Glomerular visceral epithelial cell (primary cell): ENCODE measurements at regions not wholly inside any gene's neighbourhood (a gene's known extent, or its start where the extent isn't known, plus 50 kb on each side); places are given as distances from the start of the nearest gene placed in this dataset.
"Not testable (repeated sequence)": the region's sequence is repeated elsewhere in the genome, so short reads cannot be mapped to it uniquely, and the experiment has no call there.

Experiments used
- DNase-seq: peaks from one replicate; pipeline ENCODE4 v3.0.0-alpha.2; 2016; ENCODE audit errors: extremely low spot score

DNA sequence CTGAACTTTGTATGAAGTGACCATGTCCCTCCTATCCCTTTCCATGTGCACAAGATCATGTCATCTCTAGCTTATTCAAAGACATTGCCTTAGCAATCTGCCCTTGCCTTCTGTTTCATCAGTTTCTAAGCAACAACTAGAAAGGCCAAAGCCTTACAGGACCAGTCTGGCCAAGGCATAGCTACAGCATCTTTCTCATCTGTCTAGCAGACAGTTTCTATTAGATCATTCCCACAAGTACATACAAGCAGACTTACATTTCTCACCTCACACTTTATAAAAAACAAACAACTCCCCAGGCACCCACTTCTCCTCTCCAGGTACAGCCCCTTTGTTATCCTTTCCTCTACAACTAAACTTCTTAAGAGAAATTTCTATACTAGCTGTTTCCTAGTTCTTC, 188.7 kb upstream of the AADAT start:
- DNase-seq: no peak

DNA sequence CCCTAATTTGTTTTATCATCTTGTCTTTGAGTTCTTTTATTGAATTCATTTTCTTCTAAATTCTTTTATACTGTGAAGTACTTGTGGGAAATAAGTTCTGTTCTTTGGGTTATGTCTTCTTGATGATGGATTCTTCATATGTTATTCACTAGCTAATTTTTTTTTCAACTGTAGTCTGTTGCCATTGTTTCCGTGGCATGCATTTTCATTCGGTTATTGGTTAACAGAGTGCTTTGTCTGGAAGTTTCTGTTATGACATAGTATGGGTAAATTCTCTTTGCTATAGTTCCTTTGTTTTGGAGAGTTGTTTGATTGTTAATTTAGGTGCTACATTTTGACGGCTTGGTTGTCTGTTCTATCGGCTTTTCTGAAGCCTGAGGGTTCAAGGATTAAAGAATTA, 184.9 kb upstream of the AADAT start:
- peak; percentile 47 for DNase-seq

DNA sequence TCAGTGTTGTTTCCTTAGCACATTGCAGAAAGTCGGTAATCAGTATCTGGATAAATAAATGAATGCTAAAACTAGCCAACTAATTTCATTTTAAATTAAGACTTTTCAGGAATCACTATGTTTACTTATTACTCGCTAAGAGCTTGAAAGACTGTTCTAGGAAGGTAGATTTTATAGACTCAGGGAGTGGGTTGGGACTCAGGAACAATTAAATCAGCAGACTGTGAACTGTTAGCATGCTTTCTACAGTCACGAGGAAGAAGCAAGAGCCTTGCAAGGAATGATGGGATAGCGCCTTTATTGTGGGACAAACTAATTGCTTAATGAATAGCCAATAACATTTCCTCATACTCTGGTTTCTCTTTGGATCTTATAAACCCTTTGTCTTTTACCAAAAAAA, 183.2 kb upstream of the AADAT start:
- DNase-seq: no peak

DNA sequence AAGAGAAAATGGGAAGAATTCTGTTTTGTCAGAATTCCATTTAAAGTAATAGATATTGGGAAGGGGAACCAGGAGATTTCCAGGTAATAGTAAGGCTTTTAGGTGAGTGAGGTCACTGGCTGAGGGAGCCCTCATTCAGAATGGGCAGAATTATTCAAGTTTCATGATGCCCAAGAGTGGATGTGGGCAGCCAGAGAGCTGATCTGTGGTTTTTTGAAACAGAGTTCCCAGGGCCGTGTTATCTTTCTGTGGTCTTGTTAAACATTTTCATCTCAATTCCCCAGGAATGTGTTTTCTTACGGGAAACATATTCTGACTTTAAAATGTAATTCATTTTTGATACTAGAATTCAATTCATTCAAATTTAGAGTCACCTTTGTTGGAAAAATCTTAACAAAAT, 182.0 kb upstream of the AADAT start:
- peak; percentile 68 for DNase-seq

DNA sequence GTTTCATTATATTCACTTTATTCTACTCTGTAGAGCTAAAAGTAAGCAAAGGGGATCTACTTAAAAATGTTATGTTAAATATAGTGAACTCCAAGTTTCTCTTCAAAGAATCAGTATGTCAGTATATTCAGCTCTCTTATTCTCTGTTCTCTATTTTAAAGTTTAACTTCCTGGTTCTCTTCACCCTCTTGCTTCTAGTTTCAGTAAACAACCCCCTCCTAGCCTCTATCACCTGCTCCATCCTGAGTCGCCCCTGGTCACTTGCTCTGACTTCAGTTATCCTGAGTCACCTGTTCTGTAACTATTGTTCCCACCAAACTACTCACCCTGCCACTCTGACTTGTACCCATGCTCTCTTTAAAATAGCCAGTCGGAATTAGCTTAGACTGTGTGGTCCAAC, 180.9 kb upstream of the AADAT start:
- no peak for DNase-seq

DNA sequence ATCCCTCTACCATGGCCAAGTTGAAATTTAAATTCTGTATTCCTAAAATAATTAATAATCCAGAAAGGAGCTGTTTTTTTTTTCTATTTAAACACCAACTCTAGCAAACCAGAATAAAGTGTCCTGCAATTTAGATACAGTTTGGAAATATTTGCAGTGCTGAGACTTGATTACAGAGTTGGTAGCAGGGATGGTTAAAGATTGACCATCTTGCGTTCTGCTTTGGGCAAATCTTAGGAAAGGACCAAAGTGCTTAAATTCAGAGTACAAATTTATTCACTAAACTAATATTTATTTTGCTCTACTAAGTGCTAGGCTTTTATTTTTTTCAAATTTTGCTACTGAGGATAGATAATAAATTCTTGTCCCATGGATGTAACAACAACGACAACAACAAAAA, 180.2 kb upstream of the AADAT start:
- no peak for DNase-seq

DNA sequence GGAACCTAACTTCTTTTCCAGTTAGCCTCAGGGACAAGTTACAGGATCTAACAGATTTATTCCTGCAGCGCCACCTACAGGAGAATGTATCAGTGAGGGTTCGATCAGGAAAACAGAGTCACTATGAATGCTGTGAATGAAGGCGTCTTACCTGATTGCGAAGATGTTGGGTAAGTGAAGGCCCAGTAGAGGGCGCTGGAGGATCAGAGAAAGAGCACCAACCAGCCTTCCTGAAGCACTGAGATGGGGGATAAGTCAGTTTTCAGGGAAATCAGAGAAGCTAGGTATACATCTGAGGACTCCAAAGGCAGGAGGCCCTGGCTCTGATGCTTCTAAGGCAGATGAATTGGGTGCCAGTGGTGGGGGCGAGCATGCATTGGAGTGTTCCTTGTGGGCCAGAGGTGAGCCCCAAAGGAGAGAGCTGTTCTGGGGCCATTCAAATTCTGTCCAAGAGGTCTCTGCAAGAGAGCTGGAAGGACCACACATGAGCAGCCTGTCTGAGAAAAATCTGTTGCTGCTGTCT, 169.9 kb upstream of the AADAT start:
- peak; percentile 94 for DNase-seq

DNA sequence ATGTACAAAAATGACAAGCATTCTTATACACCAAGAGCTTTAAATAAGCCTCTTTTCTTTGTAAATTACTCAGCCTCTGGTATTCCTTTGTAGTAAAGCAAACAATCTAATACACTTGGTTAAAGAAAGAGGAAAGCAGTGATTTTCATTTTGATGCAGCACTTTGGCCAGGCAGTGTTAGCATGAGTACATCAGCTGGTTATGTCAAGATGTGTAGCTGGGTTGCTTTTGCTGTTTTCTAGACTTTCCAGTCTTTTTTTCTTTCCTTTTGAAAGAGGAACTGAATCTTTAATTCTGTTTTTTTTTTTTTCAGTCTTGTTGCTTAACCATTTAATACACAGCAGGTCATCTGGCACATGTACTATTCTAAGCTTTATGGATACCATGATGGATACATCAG, 167.1 kb upstream of the AADAT start:
- DNase-seq: no peak

DNA sequence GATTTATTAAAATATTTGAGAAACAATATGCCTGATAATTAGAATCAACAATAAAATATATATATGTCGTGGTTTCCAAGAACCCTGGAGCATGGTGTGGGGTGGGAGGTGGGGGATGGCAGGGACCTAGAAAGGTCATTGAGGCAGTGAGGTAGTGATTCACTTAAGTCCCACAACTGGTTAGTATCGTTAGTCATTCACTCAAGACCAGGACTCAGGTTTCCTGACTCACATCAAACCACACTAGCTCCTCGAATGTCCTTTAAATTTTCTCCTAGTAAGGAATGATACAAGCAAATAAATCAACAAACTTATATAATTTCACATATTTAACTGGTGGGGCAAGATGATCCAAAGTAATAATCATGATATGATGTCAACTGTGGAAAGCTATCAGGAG, 158.8 kb upstream of the AADAT start:
- DNase-seq: peak; percentile 41

DNA sequence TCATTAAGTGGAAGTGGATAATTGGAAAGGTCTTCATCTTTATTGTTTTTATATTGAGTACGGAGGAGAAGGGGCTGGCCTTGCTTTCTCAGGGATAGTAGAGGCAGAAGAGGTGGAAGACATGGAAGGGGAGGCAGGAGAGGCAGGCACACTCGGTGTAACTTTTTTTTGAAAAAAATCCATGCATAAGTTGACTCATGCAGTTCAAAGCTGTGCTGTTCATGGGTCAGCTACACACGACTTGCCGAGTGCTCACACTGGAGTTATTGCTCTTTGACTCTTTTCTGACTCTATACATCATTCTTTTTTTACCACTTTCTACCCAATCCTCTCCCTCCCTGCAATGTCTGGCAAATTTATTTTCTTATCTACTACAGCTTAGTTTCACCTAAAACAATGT, 158.3 kb upstream of the AADAT start:
- peak; percentile 25 for DNase-seq

DNA sequence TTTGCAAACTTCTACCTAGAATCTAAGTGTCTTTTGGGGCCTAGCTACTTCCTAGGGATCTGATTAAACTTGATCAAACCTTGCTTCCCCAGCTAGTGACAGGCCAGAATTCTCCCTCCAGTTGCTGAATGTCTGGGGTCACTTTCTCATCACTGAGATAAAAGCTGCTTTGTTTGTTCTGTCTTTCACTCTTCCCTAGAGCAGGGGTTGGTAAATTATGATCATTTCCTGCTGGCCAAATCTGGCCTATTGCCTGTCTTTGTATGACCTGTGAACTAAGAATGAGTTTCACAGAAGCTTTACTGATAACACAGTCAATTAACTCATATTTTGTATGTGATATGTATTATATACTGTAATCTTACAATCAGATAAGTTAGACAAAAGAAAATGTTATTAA, 157.8 kb upstream of the AADAT start:
- no peak for DNase-seq

DNA sequence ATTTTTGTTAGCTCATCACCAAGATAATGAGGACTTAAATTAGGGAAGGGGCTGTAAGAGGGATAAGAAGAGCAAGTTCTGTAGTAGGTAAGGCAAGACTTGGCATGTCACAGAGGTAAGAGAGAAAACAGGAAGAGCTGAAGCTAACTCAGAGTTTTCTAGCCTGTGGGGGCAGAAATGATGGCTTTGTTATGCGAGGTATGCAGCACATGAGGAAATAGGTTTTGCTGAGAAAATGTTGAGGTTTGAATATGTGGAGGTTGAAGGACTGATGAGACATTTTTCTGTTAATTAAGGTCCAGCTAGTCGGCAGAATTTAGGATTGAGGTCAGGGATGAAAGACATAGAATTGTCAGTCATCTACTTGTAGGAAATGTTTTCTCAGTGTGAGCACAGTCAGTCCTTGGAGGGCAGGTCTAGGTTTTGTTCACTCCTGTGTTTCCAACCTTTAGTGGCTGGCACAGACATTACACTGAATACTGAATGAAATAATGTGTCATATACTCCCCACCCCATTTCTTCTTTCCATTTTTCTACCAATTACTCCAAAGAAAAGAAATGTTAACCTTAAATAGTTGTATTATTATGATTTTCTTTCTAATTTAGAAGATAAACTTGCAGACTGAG, 154.0 kb upstream of the AADAT start:
- DNase-seq: peak; percentile 68

DNA sequence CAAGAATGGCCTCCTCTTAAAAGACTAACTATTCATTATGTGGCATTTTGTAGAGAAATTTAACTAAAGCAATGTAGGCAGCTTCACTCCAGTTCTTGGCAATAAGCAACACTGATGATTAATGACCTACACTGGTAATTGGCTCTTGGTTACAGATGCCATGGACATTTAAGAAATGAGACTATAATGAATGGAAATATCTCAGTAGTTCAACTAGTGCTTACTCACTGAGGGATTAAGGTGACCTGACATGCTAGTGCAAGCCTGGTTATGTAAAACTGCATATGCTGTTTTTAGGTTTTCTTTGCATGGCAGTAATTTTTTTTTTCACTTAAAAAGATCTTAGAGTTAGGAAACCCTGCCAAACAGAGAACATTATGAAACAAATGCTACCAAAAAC, 152.7 kb upstream of the AADAT start:
- no peak for DNase-seq

DNA sequence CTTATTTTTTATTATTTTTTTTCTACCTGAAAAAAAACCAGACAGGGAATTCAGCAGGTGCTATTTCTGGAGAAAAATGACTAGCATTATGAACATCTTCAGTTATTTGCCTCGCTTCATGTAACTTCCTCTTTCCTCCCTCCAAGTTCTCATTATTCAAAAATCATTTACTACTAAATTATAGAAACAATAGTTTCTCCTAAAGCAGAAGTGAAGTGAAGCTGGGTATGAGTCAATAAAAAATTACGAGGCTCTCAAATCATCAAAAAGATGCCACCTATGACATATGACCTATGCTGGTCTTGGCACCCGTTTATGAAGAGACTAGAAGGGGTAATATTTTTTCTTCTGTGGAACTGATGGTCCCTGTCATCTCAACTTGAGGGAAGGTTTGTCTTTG, 145.0 kb upstream of the AADAT start:
- no peak for DNase-seq

DNA sequence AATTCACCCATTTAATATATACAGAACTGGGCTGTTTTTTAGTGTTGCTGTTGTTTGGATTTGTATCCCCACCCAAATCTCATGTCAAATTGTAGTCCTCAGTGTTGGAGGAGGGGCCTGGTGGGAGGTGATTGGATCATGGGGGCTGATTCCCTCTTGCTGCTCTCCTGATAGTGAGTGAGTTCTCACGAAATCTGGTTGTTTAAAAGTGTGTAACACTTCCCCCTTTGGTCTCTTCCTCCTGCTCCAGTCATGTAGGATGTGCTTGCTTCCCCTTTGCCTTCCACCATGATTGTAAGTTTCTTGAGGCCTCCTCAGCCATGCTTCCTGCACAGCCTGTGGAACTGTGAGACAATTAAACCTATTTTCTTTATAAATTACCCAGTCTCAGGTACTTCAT, 141.6 kb upstream of the AADAT start:
- no peak for DNase-seq

DNA sequence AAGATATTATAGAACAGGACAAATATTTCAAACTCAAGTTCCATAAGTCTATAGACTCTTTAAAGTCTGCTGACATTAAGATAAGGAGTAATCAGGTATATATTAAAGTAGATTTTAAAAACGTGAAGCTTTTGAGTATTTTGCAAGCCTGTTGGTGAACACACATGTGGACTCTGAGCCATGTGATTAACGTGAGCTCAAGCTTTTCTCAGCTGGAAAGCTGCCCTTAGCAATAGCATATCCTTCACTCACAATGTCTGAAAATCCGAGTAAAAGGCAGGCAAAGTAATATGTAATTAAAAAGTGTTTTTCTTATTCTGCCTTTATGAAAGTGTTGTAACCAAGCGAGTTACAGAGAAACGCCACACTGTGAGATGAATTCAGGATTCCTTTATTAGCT, 140.5 kb upstream of the AADAT start:
- no peak for DNase-seq

DNA sequence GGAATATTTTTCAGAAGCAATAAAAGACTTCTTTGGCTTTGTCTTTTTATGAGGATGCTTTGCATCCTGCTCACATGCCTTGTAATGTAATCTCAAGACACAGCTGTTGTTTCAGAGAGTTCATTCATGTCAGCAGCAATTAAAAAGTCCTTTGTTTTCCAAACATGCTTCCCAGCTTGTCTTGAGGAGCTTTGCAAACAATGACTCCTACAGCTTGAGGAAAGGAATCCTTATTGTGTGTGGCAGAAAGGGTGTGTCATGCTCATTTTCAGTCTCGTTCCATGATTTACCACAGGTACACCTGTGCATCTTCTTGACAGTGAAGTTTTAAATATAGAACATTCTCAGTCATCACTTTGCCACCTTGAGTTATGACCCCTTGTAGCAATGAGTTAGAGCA, 139.2 kb upstream of the AADAT start:
- DNase-seq: no peak

DNA sequence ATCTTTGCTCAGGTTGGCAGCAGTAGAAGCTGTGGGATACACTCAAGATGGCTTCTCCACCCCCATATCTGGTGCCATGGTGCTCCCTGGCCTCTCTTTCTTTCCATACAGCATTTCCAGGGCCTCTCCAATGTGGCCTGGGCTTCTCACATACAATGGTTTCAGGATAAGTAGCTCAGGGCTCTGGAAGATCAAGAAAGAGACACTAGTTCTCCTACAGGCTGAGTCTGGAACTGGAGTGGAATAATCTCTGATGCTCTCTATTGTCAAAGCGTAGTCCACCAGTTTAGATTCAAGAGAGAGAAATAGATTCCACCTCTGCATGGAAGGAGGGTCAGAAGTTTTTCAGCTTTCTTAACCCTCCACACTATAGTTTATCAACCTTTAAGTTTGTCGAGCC, 138.2 kb upstream of the AADAT start:
- DNase-seq: no peak

DNA sequence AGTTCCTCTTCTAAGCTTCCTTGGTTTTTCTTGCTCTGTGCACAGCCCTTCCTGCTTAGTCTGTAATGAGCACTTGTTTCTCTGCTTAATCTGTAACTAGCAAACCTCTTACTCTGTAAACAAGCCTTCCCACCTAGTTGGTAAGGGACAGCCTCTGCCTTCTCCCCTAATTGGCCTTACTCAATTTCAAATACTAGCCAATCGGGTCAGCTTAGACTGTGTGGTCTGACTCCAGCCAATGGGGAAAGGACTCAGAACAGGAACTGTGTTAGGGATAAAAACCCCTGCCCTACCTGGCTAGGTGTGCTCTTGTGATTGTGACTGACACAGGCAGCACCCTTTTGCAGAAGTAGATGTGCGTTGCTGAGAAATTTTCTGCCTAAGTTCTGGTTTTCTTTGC, 136.5 kb upstream of the AADAT start:
- DNase-seq: no peak

DNA sequence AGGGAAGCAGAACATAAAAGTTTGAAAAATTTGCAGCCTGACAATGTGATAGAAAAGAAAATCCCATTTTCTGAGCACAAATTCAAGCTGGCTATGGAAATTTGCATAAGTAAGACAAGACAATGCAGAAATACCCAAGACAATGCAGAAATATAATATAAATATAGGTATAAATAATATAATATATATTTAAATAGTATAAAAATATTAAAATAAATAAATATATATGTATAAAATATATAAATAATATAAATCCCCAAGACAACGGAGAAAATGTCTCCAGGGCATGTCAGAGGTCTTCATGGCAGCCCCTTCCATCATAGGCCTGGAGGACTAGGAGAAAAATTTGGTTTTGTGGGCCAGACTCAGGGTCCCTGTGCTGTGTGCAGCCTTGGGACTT, 125.0 kb upstream of the AADAT start:
- no peak for DNase-seq

DNA sequence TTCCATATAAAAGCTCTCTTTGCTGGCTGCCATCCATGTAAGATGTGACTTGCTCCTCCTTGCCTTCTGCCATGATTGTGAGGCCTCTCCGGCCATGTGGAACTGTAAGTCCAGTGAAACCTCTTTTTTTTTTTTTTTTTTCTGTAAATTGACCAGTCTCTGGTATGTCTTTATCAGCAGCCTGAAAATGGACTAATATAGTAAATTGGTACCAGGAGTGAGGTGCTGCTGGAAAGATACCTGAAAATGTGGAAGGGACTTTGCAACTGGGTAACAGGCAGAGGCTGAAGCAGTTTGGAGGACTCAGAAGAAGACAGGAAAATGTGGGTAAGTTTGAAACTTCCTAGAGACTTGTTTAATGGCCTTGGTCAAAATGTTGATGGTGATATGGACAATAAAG, 124.3 kb upstream of the AADAT start:
- no peak for DNase-seq

DNA sequence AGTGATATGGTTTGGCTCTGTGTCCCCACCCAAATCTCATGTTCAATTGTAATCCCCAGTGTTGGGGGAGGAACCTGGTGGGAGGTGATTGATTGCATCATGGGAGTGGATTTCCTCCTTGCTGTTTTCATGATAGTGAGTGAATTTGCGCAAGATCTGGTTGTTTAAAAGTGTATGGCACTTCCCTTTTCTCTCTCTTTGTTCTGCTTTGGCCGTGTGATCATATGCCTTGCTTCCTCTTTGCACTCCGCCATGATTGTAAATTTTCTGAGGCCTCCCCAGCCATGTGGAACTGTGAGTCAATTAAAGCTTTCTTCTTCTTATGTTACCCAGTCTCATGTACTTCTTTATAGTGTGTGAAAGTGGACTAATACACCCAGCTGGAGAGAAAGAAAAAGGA, 113.0 kb upstream of the AADAT start:
- no peak for DNase-seq

DNA sequence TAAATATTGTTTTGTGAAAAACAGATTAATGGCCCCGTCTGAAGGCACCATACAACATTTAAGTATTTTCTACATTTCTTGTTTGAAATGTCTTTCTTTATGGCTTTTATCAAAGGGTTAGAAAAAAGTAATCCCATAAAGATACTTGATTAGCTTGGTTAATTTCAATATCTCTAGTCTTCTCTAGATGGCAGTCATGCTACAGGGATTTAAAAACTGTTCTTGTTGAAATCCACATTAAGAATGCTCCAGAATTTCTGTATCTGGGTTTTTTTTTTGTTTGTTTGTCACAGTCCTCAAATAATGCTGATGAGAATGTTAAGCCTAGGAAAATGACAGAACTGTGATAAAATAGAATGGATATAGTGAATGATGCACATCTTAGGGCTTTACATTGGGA, 109.0 kb upstream of the AADAT start:
- peak; percentile 16 for DNase-seq

DNA sequence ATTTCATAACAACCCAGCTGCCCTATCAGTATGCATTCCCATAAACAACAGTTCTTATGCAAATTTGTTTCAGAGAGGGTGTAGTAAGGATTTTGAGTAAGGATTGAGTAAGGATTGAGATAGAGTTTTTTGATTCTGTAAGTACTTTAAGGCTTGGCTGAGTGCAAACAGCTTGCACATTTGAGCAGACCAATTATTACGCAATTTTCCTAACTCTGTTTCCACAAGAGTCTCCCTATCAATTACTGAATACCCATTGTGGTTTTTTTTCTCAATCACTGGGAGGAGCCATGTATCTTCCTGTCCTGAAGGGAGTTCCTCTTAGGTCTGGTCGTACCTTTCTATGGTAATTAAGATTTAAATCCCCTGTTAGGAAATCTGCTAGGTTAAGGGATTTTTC, 105.0 kb upstream of the AADAT start:
- DNase-seq: not testable (repeated sequence)
